Pons (tissue), 1 donor: ENCODE measurements at regions not wholly inside any gene's neighbourhood (a gene's known extent, or its start where the extent isn't known, plus 50 kb on each side); places are given as distances from the start of the nearest gene placed in this dataset.

Source experiments
- DNase-seq: peaks from one replicate; pipeline ENCODE4 v3.0.0-alpha.2; 2016; ENCODE audit warnings: low spot score

DNA sequence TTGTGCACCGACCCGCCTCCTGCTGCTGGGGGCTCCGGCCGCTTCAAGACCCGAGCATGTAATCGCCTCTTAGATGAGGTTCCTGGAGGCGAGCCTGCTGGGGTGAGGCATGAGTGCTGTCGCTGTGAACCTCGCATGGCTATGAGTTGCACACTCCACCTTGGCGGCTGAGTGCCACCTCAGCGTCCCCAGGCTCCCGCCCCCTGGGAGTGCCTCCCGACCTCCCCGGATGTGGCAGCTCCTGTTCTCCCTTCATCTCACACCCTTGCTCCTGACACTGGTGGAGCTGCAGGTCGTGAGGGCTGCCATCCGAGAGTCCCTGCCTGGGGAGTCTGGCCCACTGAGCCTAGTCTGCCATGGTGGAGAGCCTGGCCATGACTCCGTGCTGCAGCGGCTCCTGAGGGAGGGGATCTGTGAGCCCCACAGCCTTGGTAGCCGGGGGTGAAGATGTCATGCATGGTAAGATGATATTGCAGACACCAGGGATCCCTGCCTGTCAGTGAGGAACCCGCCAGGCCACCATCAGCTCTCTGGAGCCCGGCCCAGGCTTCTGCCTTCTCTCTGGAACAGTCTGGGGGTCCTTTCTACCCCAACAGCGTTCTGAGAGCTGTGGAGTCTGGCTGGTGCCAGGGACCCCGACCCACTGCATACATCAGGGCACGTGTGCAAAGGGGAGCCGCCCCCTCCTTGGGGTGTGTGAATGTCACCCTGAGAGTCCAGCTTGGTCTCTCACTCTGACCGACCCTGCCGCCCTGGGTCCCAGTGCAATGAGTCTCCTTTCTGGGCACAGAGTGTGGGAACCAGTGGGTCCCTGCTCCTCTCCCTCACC lies 61.6 kb upstream of the HS6ST1 start:
- no peak for DNase-seq

DNA sequence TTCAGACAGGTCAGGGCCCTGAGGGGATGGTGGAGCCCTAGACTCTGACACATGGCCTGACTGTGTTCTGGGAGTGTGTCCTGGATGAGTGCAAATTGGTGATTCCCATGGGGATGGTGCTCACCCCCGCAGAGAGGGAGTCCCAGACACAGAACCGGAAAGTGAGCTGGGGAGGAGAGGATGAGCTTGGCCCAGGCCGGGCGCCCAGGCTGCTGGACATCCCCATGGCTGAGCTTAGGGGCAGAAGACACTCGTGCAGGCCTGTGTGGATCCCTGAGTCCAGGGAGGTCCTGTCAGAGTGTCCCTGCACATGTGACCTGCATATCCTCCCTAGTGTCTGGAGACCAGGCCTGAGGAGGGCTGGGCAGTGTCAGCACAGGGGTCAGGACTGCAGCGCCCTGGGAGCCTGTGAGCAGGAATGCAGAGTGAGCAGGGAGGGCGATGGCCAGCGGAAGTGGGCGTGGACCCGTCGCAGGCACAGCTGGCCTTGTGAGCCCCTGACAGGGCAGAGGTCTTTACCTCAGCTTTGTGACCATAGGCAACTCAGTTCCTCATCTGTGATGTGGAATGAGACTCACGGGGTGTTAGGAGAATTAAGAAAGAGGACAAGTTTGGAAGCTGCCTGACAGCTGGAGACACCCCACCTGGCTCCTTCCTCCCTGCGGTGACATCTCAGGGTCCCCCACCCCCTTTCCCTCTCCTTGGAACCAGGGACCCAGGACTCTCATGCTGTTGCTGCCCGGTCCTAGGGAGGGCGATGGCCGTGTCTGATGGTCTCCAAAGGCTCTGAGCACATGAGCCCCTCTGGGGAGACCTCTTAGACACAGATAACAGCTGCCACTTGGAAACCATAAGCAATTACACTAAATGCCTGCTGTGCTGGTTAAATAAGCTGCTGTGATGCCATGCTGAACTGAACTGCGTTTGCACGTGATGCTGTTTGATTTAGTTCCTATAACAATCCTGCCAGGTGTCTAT lies 62.6 kb upstream of the HS6ST1 start:
- no peak for DNase-seq

- DNase-seq = no peak
Observed at GRCh38 chr2:128384446-128384845, 65.8 kb upstream of the HS6ST1 start.

DNA sequence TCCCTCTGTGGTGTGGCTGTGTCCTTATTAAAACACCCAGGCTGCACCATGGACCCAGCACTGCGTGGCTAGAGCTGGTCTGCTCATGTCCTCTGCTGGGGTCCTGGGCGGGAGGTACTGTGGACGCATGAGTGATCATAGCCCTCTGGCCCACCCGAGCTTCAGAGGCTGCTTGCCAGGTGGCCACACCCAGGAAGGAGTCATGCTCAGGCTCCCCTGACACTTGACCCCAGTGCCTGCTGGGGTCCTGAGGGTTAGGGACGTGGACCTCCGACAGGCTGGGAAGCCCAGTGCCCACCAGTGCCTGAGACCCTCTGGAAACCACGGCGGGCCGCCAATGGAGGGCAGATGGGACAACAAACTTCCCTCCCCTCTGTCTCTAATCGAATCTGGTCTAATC lies 66.3 kb upstream of the HS6ST1 start:
- DNase-seq = no peak

DNA sequence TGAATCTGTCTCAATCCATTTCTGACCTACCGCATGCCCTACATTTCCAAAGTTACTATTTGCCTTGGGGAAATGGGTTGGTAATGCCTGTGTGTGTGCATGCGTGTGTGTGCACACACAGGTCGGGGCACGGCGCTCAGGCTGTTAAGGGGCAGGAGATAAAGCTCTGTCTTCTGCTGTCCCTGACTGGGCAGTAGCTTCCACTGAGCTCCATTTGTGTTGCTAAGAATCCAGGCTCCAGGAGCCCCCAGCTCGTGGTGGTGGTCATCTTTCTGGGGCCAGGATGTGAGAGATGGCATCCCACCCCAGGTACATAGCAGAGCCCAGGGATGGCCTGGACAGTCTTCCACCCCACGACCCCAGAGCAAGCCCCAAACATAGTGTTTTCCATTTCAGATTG lies 66.7 kb upstream of the HS6ST1 start:
- no peak for DNase-seq

DNA sequence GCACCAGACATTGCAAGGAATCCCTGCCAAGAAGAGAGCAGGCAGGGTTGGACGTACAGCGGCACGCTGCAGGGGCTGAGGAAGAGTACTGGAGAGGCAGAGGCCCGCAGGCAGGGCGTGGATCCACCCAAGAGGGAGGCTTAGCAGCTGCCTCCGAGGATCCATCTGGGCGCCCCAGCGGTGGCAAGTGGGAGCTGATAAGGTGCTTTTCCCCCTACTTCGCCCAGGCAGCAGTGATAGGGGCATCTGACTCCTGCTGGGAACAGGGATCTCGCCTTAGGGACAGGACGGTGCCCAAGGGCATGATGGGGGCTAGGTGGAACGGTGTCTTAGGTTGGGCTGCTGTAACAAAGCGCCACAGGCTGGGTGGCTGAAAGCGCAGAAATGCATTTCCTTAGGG lies 67.4 kb upstream of the HS6ST1 start:
- no peak for DNase-seq

DNA sequence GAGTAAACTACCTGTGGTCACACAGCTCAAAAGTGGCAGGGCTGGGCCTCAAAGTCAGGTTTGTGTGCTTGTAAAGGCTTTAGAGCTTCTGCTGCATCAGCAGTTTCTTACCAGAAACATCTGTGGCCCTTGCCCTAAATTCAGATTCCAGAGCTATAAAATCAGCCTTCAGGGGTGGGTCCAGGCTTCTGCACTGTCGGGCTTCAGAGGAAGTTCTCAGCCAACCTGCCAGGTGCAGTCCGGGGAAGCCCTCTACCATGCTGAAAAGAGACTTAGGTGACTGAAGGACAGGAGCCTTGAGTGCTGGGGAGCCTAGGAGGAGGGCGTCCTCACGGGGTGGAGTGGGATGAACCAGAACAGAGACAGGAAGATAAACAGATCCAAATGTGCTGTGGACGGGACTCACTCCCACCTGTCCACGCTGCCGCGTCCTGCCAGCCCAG lies 69.9 kb upstream of the HS6ST1 start:
- DNase-seq = no peak

GRCh38 chr2:128389388-128390086 lies 70.9 kb upstream of the HS6ST1 start:
- DNase-seq = no peak

DNA sequence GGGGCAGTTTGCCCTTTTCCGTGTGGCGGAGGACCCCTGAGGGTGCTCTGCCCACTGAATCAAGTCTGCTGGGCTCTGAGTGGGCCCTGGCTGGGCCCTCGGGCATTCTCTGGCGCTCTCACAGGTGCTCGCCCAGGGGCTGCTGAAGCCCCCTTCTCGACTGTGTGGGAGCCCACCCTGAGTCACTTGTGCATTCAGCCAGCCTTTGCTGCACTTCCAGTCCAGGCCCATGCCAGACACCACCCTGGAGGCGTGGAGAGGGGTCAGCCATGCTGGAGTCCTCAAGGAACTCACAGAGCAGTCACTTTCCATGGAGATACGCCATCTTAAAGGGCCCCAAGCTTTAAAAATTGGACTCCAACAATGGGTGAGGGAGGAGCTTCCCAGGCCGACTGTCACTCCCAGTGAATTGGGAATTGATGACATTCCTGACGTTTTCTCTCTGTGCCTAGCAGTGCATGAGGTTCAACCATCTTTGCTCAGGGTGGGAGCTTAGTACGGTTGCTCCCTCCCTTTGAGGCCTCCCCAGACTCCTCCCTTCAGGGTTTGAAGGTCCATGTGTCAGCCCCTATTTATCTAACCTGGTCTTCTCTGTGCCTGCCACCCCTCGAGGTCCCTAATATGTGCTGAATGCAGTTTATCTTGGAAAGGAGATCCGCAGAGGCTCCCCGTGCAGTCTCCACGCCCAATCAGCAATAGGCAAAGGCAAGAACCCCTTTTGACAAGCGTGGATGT lies 71.8 kb upstream of the HS6ST1 start:
- DNase-seq = no peak

DNA sequence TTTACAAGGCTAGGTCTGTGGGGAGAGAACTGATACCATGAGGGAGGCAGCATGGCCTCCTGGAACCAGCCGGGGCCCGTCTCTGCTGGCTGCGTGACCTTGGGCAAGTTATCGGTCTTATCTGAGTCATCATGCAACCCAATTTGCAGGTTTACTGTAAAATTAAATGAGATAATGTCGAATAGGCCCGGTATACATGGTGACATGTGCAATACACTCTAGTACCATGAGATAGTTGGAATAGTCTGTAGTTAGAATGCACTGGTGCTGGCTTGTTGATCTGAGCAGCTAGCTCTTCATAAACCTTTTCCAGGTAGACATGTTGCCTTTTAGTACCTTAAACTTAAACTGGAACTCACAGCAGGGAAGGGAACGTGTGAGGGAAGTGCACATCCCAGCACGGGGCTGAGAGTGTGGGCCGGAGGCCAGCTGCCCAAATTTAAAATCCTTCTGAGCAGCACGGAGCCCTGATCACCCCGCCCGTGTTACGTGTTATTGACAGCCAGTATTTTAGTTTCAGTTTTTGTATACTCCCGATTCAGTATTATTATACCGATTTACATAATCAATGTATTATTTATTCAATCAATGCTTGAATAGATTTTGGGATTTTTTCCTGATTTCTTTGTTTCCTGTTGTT lies 72.4 kb upstream of the HS6ST1 start:
- no peak for DNase-seq

GRCh38 chr2:128391679-128392078 lies 73.0 kb upstream of the HS6ST1 start:
- no peak for DNase-seq

- DNase-seq = no peak
Observed at GRCh38 chr2:128392207-128392606, 73.5 kb upstream of the HS6ST1 start.

DNA sequence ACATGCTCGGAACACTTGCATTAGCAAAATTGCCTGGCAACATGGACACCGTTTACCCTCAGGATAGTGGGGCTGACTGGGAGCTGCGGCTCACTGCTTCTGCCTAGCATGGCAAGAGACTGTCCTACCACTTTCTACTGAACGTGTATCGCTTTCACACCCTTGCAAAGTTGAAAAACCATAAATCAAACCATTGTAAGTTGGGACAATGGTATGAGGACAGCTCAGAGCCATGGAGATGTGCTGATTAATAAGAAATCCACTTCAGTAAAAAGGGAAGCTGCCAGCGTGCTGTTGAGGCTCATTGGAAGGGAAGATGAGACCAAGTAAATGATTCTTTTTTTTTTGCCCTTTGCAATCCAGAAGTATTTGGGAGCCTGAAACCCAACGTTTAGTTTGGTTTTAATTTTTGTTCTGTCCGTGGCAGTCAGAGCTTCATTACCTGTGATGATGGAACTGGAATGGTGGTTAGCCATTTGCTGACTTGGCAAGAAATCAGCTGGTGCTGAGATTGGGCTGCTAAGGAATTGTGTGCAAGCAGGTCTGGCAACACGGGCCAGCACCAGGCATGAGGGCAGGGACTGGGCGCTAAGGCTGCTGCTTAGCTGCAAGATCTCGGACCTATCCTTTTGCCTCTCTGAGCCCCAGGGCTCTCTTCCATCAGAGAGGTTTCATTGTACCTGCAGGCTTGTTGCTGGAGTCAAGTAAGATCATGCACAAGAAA lies 75.5 kb upstream of the HS6ST1 start:
- no peak for DNase-seq

DNA sequence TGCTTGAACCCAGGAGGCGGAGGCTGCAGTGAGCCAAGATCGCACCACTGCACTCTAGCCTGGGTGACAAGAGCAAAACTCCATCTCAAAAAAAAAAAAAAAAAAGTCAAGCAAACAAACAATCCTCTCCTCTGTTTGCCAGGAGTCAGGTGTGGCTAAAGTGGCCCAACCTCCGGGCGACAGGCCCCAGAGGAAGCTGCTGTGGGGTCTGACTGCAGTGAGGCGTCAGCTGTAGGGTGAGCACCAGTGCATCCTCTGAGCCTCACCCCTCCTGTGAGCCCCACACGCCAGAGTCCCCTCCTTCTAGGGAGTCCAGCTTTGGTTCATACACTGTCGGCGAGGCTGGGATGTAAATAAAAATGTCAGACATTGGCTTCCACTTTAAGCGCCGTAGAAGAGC lies 76.5 kb upstream of the HS6ST1 start:
- no peak for DNase-seq

GRCh38 chr2:128395640-128396499 lies 77.2 kb upstream of the HS6ST1 start:
- no peak for DNase-seq

DNA sequence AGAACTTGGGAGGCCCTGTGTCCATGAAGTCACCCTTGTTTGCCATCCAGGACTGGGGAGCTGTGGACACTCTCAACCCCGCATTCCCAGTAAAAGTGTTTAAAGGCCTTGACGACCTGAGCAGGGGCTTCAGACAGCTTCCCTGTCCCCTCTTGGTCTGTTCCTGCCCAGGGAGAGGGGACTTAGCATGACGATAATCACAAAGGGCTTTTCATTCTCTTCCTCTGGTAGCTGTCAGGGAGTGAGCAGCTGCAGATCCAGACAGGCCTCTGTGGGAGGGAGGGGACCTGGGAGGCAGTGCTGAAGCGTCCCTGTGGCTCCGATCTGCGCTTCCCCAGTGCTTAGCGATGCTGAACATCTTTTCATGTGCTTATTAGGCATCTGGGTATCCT lies 77.8 kb upstream of the HS6ST1 start:
- DNase-seq = no peak

GRCh38 chr2:128396946-128397345 lies 78.3 kb upstream of the HS6ST1 start:
- no peak for DNase-seq

- no peak for DNase-seq
Observed at GRCh38 chr2:128399256-128399655, 80.6 kb upstream of the HS6ST1 start.

DNA sequence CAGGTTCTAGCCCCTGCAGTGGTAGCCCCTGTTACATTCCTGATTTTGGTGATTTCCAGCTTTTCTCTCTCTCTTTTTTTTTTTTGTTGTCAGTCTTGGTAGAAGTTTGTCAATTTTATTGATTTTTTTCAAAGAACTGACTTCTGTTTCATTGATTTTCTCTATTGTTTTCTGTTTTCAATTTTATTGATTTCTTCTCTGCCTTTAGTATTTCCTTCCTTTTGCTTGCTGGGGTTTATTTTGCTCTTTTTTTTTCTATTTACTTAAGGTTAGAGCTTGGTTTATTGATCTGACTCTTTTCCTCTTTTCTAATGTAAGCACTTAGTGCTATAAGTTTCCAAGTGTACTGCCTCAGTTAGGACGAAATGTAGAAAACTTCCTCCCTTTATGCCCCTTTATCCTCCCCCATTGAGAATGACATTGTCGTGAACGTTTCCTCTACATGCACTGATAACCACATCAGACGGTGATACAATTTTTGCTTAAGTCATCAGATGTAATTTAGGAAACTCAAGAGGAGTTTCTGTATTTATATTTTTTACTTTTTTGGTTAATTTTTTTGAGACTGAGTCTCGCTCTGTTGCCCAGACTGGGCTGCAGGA lies 81.1 kb upstream of the HS6ST1 start:
- no peak for DNase-seq
